ENCODE measurements at regions not wholly inside any gene's neighbourhood (a gene's known extent, or its start where the extent isn't known, plus 50 kb on each side); places are given as distances from the start of the nearest gene placed in this dataset.

- H3K27ac Mint-ChIP-seq = no peak overlapping the region
- Histone ChIP-seq H3K4me1 (ENCODE audit: insufficient read depth, low read length) (no peaks in the 10 kb centered on the region), H3K36me3 (ENCODE audit: insufficient read depth, low read length) (no peaks in the 10 kb centered on the region), H3K27me3 (ENCODE audit: insufficient read depth, low read length) (no peaks in the 10 kb centered on the region), H3K27ac (ENCODE audit: low read depth, low read length) (no peak overlapping the region), H3K9me3 (ENCODE audit: control insufficient read depth in 1 of 2, low read length in 2 of 2) (no peaks in the 10 kb centered on the region), H3K4me3 (ENCODE audit: low read length in 2 of 2) (no peak overlapping the region)
- no peaks in the 10 kb centered on the region for H3K36me3 Mint-ChIP-seq
- CTCF ChIA-PET (ENCODE audit: partially characterized antibody) = interaction anchor here (1.5 kb wide), 1 partner anchor 11 kb away, joined by 3 read pairs; no protein-coding TSS in a partner anchor
- no peak overlapping the region for H3K4me3 Mint-ChIP-seq
- peaks cover 12 to 13% of the 10 kb centered on the region in 2 donors for H3K27me3 Mint-ChIP-seq
- no peaks in the 10 kb centered on the region for H3K4me1 Mint-ChIP-seq
- intact Hi-C loops (cut with micrococcal nuclease) = no loop called here
- POLR2A ChIA-PET (ENCODE audit: partially characterized antibody) = no interaction called here
- H3K9me3 Mint-ChIP-seq = peaks cover 0 to 2% (median 0%) of the 10 kb centered on the region in 8 donors
- no peak for DNase-seq
These were observed 51.6 kb upstream of the KCND3 start for GRCh38 chr1:112040891-112041740.

- Mint-ChIP-seq H3K27ac (no peak overlapping the region), H3K27me3 (peaks cover 16 to 20% of the 10 kb centered on the region in 2 donors), H3K36me3 (no peaks in the 10 kb centered on the region), H3K4me3 (no peak overlapping the region), H3K9me3 (peaks cover 0 to 2% (median 0%) of the 10 kb centered on the region in 8 donors), H3K4me1 (no peaks in the 10 kb centered on the region)
- Histone ChIP-seq H3K36me3 (ENCODE audit: insufficient read depth, low read length) (no peaks in the 10 kb centered on the region), H3K4me1 (ENCODE audit: insufficient read depth, low read length) (no peaks in the 10 kb centered on the region), H3K27ac (ENCODE audit: low read depth, low read length) (no peak overlapping the region), H3K4me3 (ENCODE audit: low read length in 2 of 2) (no peak overlapping the region), H3K27me3 (ENCODE audit: insufficient read depth, low read length) (peaks cover 4% of the 10 kb centered on the region), H3K9me3 (ENCODE audit: control insufficient read depth in 1 of 2, low read length in 2 of 2) (no peaks in the 10 kb centered on the region)
- POLR2A ChIA-PET (ENCODE audit: partially characterized antibody) = no interaction called here
- intact Hi-C loops (cut with micrococcal nuclease) = no loop called here
- CTCF ChIA-PET (ENCODE audit: partially characterized antibody) = interaction anchor here (1.7 kb wide), 1 partner anchor 9 kb away, joined by 3 read pairs; no protein-coding TSS in a partner anchor
- DNase-seq = no peak
These were observed 54.4 kb upstream of the KCND3 start for GRCh38 chr1:112043901-112044300.

- DNase-seq = no peak
- Mint-ChIP-seq H3K27ac (no peak overlapping the region), H3K36me3 (no peaks in the 10 kb centered on the region), H3K27me3 (peaks cover 16 to 20% of the 10 kb centered on the region in 2 donors), H3K4me3 (no peak overlapping the region), H3K9me3 (peaks cover 0 to 2% (median 0%) of the 10 kb centered on the region in 8 donors), H3K4me1 (no peaks in the 10 kb centered on the region)
- no peak overlapping the region for H3K27ac ChIP-seq (ENCODE audit: low read depth, low read length)
- POLR2A ChIA-PET (ENCODE audit: partially characterized antibody) = no interaction called here
- H3K4me3 ChIP-seq (ENCODE audit: low read length in 2 of 2) = no peak overlapping the region
- CTCF ChIA-PET (ENCODE audit: partially characterized antibody) = interaction anchor here (1.7 kb wide), 1 partner anchor 9 kb away, joined by 3 read pairs; no protein-coding TSS in a partner anchor
- no peaks in the 10 kb centered on the region for H3K4me1 ChIP-seq (ENCODE audit: insufficient read depth, low read length)
- peaks cover 4% of the 10 kb centered on the region for H3K27me3 ChIP-seq (ENCODE audit: insufficient read depth, low read length)
- intact Hi-C loops (cut with micrococcal nuclease) = no loop called here
- no peaks in the 10 kb centered on the region for H3K9me3 ChIP-seq (ENCODE audit: control insufficient read depth in 1 of 2, low read length in 2 of 2)
- no peaks in the 10 kb centered on the region for H3K36me3 ChIP-seq (ENCODE audit: insufficient read depth, low read length)
These were observed 55.3 kb upstream of the KCND3 start for GRCh38 chr1:112044745-112045144.

GRCh38 chr1:112046630-112047029, 57.2 kb upstream of the KCND3 start:
- Mint-ChIP-seq H3K9me3 (peaks cover 0 to 2% (median 0%) of the 10 kb centered on the region in 8 donors), H3K27ac (no peak overlapping the region), H3K27me3 (peaks cover 21 to 25% of the 10 kb centered on the region in 2 donors), H3K36me3 (no peaks in the 10 kb centered on the region), H3K4me1 (no peaks in the 10 kb centered on the region), H3K4me3 (no peak overlapping the region)
- Histone ChIP-seq H3K9me3 (ENCODE audit: control insufficient read depth in 1 of 2, low read length in 2 of 2) (no peaks in the 10 kb centered on the region), H3K27me3 (ENCODE audit: insufficient read depth, low read length) (peaks cover 4% of the 10 kb centered on the region), H3K4me1 (ENCODE audit: insufficient read depth, low read length) (no peaks in the 10 kb centered on the region), H3K4me3 (ENCODE audit: low read length in 2 of 2) (no peak overlapping the region), H3K36me3 (ENCODE audit: insufficient read depth, low read length) (no peaks in the 10 kb centered on the region), H3K27ac (ENCODE audit: low read depth, low read length) (no peak overlapping the region)
- ChIA-PET CTCF (ENCODE audit: partially characterized antibody) (no interaction called here), POLR2A (ENCODE audit: partially characterized antibody) (no interaction called here)
- intact Hi-C loops (cut with micrococcal nuclease) = no loop called here
- DNase-seq = no peak

- no peak overlapping the region for H3K4me3 ChIP-seq (ENCODE audit: low read length in 2 of 2)
- Mint-ChIP-seq H3K36me3 (no peaks in the 10 kb centered on the region), H3K9me3 (no peaks in the 10 kb centered on the region), H3K4me1 (no peaks in the 10 kb centered on the region), H3K4me3 (no peak overlapping the region), H3K27ac (no peak overlapping the region), H3K27me3 (peaks cover 16 to 20% of the 10 kb centered on the region in 2 donors)
- H3K36me3 ChIP-seq (ENCODE audit: insufficient read depth, low read length) = no peaks in the 10 kb centered on the region
- CTCF ChIA-PET (ENCODE audit: partially characterized antibody) = no interaction called here
- no peaks in the 10 kb centered on the region for H3K9me3 ChIP-seq (ENCODE audit: control insufficient read depth in 1 of 2, low read length in 2 of 2)
- no peaks in the 10 kb centered on the region for H3K4me1 ChIP-seq (ENCODE audit: insufficient read depth, low read length)
- no peak overlapping the region for H3K27ac ChIP-seq (ENCODE audit: low read depth, low read length)
- DNase-seq = no peak
- H3K27me3 ChIP-seq (ENCODE audit: insufficient read depth, low read length) = peaks cover 4% of the 10 kb centered on the region
- POLR2A ChIA-PET (ENCODE audit: partially characterized antibody) = no interaction called here
- intact Hi-C loops (cut with micrococcal nuclease) = no loop called here
These were observed 59.0 kb upstream of the KCND3 start for GRCh38 chr1:112048421-112048820.

GRCh38 chr1:112054510-112054909, 65.0 kb upstream of the KCND3 start:
- DNase-seq = no peak
- no peaks in the 10 kb centered on the region for H3K36me3 ChIP-seq (ENCODE audit: insufficient read depth, low read length)
- CTCF ChIA-PET (ENCODE audit: partially characterized antibody) = no interaction called here
- no peaks in the 10 kb centered on the region for H3K27me3 ChIP-seq (ENCODE audit: insufficient read depth, low read length)
- H3K4me1 Mint-ChIP-seq = no peaks in the 10 kb centered on the region
- intact Hi-C loops (cut with micrococcal nuclease) = no loop called here
- H3K27ac ChIP-seq (ENCODE audit: low read depth, low read length) = no peak overlapping the region
- H3K27me3 Mint-ChIP-seq = peaks cover 10 to 16% of the 10 kb centered on the region in 2 donors
- no peak overlapping the region for H3K4me3 Mint-ChIP-seq
- no peaks in the 10 kb centered on the region for H3K36me3 Mint-ChIP-seq
- H3K9me3 ChIP-seq (ENCODE audit: control insufficient read depth in 1 of 2, low read length in 2 of 2) = no peaks in the 10 kb centered on the region
- no peaks in the 10 kb centered on the region for H3K4me1 ChIP-seq (ENCODE audit: insufficient read depth, low read length)
- no peak overlapping the region for H3K27ac Mint-ChIP-seq
- POLR2A ChIA-PET (ENCODE audit: partially characterized antibody) = interaction anchor here (1.0 kb wide), 1 partner anchor 8 kb away, joined by 3 read pairs; no protein-coding TSS in a partner anchor
- H3K4me3 ChIP-seq (ENCODE audit: low read length in 2 of 2) = no peak overlapping the region
- H3K9me3 Mint-ChIP-seq = no peaks in the 10 kb centered on the region

- Mint-ChIP-seq H3K9me3 (peaks cover 0 to 2% (median 0%) of the 10 kb centered on the region in 8 donors), H3K27me3 (peaks cover 10 to 17% of the 10 kb centered on the region in 2 donors), H3K27ac (peak overlapping the region in 1 of 7 donors; percentile 58), H3K4me3 (no peak overlapping the region), H3K36me3 (no peaks in the 10 kb centered on the region), H3K4me1 (no peaks in the 10 kb centered on the region)
- intact Hi-C loops (cut with micrococcal nuclease) = no loop called here
- Histone ChIP-seq H3K27me3 (ENCODE audit: insufficient read depth, low read length) (no peaks in the 10 kb centered on the region), H3K27ac (ENCODE audit: low read depth, low read length) (no peak overlapping the region), H3K9me3 (ENCODE audit: control insufficient read depth in 1 of 2, low read length in 2 of 2) (no peaks in the 10 kb centered on the region), H3K4me3 (ENCODE audit: low read length in 2 of 2) (no peak overlapping the region), H3K36me3 (ENCODE audit: insufficient read depth, low read length) (no peaks in the 10 kb centered on the region), H3K4me1 (ENCODE audit: insufficient read depth, low read length) (no peaks in the 10 kb centered on the region)
- DNase-seq = no peak
- CTCF ChIA-PET (ENCODE audit: partially characterized antibody) = no interaction called here
- POLR2A ChIA-PET (ENCODE audit: partially characterized antibody) = no interaction called here
These were observed 66.9 kb upstream of the KCND3 start for GRCh38 chr1:112056354-112056753.
